Common myeloid progenitor, CD34-positive (primary cell): ENCODE measurements at regions not wholly inside any gene's neighbourhood (a gene's known extent, or its start where the extent isn't known, plus 50 kb on each side); places are given as distances from the start of the nearest gene placed in this dataset.

ENCODE experiments used
- CTCF ChIA-PET: fragments of 350-600 bp; sonication (Branson Sonifier 250); formaldehyde crosslinking; loops from one replicate; lab custom pipeline; 2021; ENCODE audit warnings: antibody characterized with exemption; lab: Charles Lee
- POLR2A ChIA-PET: fragments of 350-600 bp; sonication (Branson Sonifier 250); formaldehyde crosslinking; loops from one replicate; lab custom pipeline; 2021; ENCODE audit warnings: antibody characterized with exemption; lab: Charles Lee
- DNase-seq, 3 donors: peaks; one replicate each; pipeline versions ENCODE4 v3.0.0 to v3.0.0-alpha.2; 2013
- H3K27ac ChIP-seq, 2 experiments: 1 replicate in 1 of 2; 2 replicates in 1 of 2; pipeline ENCODE4 v1.7.0; 2013; ENCODE audit warnings: inconsistent platforms in 2 of 2, low read length in 2 of 2, mild to moderate bottlenecking in 2 of 2, low read depth in 1 of 2, moderate library complexity in 1 of 2; ENCODE audit not compliant: severe bottlenecking in 2 of 2, insufficient read depth in 1 of 2, poor library complexity in 1 of 2
- H3K27me3 ChIP-seq, 5 experiments: replicated peaks in 2 of 5; 1 replicate in 3 of 5; 2 replicates in 2 of 5; pipeline versions ENCODE4 v1.6.1 to v1.7.0; 2013; ENCODE audit warnings: low read length in 4 of 5, mild to moderate bottlenecking in 2 of 5, moderate library complexity in 2 of 5, inconsistent platforms in 1 of 5; ENCODE audit not compliant: insufficient read depth in 5 of 5, control insufficient read depth in 4 of 5
- H3K36me3 ChIP-seq, 4 experiments: 1 replicate in 2 of 4; 2 replicates in 2 of 4; pipeline versions ENCODE4 v1.6.1 to v1.7.0; 2013; ENCODE audit warnings: low read length in 3 of 4, control low read depth in 1 of 4, mild to moderate bottlenecking in 1 of 4; ENCODE audit not compliant: control insufficient read depth in 4 of 4, insufficient read depth in 4 of 4
- H3K4me1 ChIP-seq, 4 experiments: 1 replicate in 3 of 4; 2 replicates in 1 of 4; pipeline versions ENCODE4 v1.6.1 to v1.7.1; 2013; ENCODE audit warnings: low read length in 3 of 4, mild to moderate bottlenecking in 3 of 4, control low read depth in 1 of 4, inconsistent platforms in 1 of 4, moderate library complexity in 1 of 4; ENCODE audit not compliant: control insufficient read depth in 4 of 4, insufficient read depth in 4 of 4; ENCODE audit errors: control extremely low read depth in 1 of 4
- H3K4me3 ChIP-seq, 7 experiments: 1 replicate in 4 of 7; 2 replicates in 3 of 7; pipeline versions ENCODE4 v1.5.1 to v1.7.0; 2013; ENCODE audit warnings: mild to moderate bottlenecking in 7 of 7, low read length in 6 of 7, moderate library complexity in 6 of 7, inconsistent platforms in 2 of 7, low read depth in 2 of 7, control low read depth in 1 of 7; ENCODE audit not compliant: insufficient read depth in 4 of 7, control insufficient read depth in 1 of 7; ENCODE audit errors: extremely low read depth in 1 of 7
- H3K9me3 ChIP-seq, 5 experiments: 1 replicate in 4 of 5; 2 replicates in 1 of 5; pipeline versions ENCODE4 v1.6.1 to v1.7.1; 2013; ENCODE audit warnings: low read length in 4 of 5, mild to moderate bottlenecking in 2 of 5, inconsistent platforms in 1 of 5, low read depth in 1 of 5, moderate library complexity in 1 of 5; ENCODE audit not compliant: control insufficient read depth in 4 of 5, insufficient read depth in 2 of 5; ENCODE audit errors: control extremely low read depth in 1 of 5
- WGBS: methylation state at CpG from one replicate; pipeline ENCODE4 v1.1.5; 2013; ENCODE audit not compliant: insufficient coverage; 5-methylcytosine and 5-hydroxymethylcytosine counted together

GRCh38 chr2:226581004-226581403 lies 218.6 kb downstream of the IRS1 start:
- DNase-seq = no peak
- no peaks in the 10 kb centered on the region for H3K36me3 ChIP-seq
- H3K4me1 ChIP-seq = no peaks in the 10 kb centered on the region
- WGBS = 40% methylated on average over 1 of the region's 2 CpGs
- peaks cover 0 to 22% (median 2%) of the 10 kb centered on the region in 5 experiments for H3K27me3 ChIP-seq
- peaks cover 0 to 1% (median 0%) of the 10 kb centered on the region in 5 experiments for H3K9me3 ChIP-seq
- no peak overlapping the region for H3K4me3 ChIP-seq
- no peak overlapping the region for H3K27ac ChIP-seq
- CTCF ChIA-PET = no interaction called here
- POLR2A ChIA-PET = no interaction called here

- H3K27ac ChIP-seq = no peak overlapping the region
- no peak for DNase-seq
- H3K27me3 ChIP-seq = peaks cover 0 to 22% (median 2%) of the 10 kb centered on the region in 5 experiments
- H3K9me3 ChIP-seq = peaks cover 0 to 1% (median 0%) of the 10 kb centered on the region in 5 experiments
- H3K36me3 ChIP-seq = no peaks in the 10 kb centered on the region
- no peaks in the 10 kb centered on the region for H3K4me1 ChIP-seq
- ChIA-PET POLR2A (no interaction called here), CTCF (no interaction called here)
- H3K4me3 ChIP-seq = no peak overlapping the region
- WGBS = 86% methylated on average over 1 of the region's 1 CpG
Measured at GRCh38 chr2:226580403-226580802, 219.2 kb downstream of the IRS1 start.

GRCh38 chr2:226579519-226579918 lies 220.1 kb downstream of the IRS1 start:
- Histone ChIP-seq H3K9me3 (peaks cover 0 to 1% (median 0%) of the 10 kb centered on the region in 5 experiments), H3K27ac (no peak overlapping the region), H3K4me1 (no peaks in the 10 kb centered on the region), H3K27me3 (peaks cover 0 to 21% (median 2%) of the 10 kb centered on the region in 5 experiments), H3K36me3 (no peaks in the 10 kb centered on the region), H3K4me3 (no peak overlapping the region)
- DNase-seq = no peak
- ChIA-PET POLR2A (no interaction called here), CTCF (no interaction called here)
- no CpG with 5 or more reads among the region's 2 CpGs for whole genome bisulfite sequencing

GRCh38 chr2:226578879-226579278 lies 220.7 kb downstream of the IRS1 start:
- DNase-seq = no peak
- Histone ChIP-seq H3K4me1 (no peaks in the 10 kb centered on the region), H3K27ac (no peak overlapping the region), H3K9me3 (peaks cover 0 to 1% (median 0%) of the 10 kb centered on the region in 5 experiments), H3K27me3 (peaks cover 0 to 18% (median 2%) of the 10 kb centered on the region in 5 experiments), H3K4me3 (no peak overlapping the region), H3K36me3 (no peaks in the 10 kb centered on the region)
- POLR2A ChIA-PET = no interaction called here
- CTCF ChIA-PET = no interaction called here
- WGBS = 89% methylated on average over 1 of the region's 1 CpG

- Histone ChIP-seq H3K9me3 (peaks cover 0 to 1% (median 0%) of the 10 kb centered on the region in 5 experiments), H3K36me3 (no peaks in the 10 kb centered on the region), H3K4me3 (no peak overlapping the region), H3K27ac (no peak overlapping the region), H3K4me1 (no peaks in the 10 kb centered on the region), H3K27me3 (peaks cover 0 to 16% (median 2%) of the 10 kb centered on the region in 5 experiments)
- ChIA-PET POLR2A (no interaction called here), CTCF (no interaction called here)
- 83% methylated on average over 1 of the region's 3 CpGs for WGBS
- DNase-seq = no peak
Measured at GRCh38 chr2:226578373-226578772, 221.2 kb downstream of the IRS1 start.

- peaks cover 0 to 1% (median 0%) of the 10 kb centered on the region in 5 experiments for H3K9me3 ChIP-seq
- no peaks in the 10 kb centered on the region for H3K36me3 ChIP-seq
- WGBS = 100% methylated on average over 2 of the region's 4 CpGs
- H3K27ac ChIP-seq = no peak overlapping the region
- DNase-seq = no peak
- H3K4me3 ChIP-seq = no peak overlapping the region
- H3K4me1 ChIP-seq = no peaks in the 10 kb centered on the region
- POLR2A ChIA-PET = no interaction called here
- peaks cover 0 to 3% (median 0%) of the 10 kb centered on the region in 5 experiments for H3K27me3 ChIP-seq
- CTCF ChIA-PET = no interaction called here
Measured at GRCh38 chr2:226575928-226576327, 223.7 kb downstream of the IRS1 start.

GRCh38 chr2:226573158-226573557 lies 226.5 kb downstream of the IRS1 start:
- DNase-seq = no peak
- Histone ChIP-seq H3K27me3 (peaks cover 0 to 3% (median 0%) of the 10 kb centered on the region in 5 experiments), H3K4me1 (no peaks in the 10 kb centered on the region), H3K9me3 (no peaks in the 10 kb centered on the region), H3K4me3 (no peak overlapping the region), H3K27ac (no peak overlapping the region), H3K36me3 (no peaks in the 10 kb centered on the region)
- CTCF ChIA-PET = no interaction called here
- POLR2A ChIA-PET = no interaction called here
